HG02678 (cell line): ENCODE measurements at regions not wholly inside any gene's neighbourhood (a gene's known extent, or its start where the extent isn't known, plus 50 kb on each side); places are given as distances from the start of the nearest gene placed in this dataset.
"Not testable (repeated sequence)": the region's sequence is repeated elsewhere in the genome, so short reads cannot be mapped to it uniquely, and the experiment has no call there.

Experiments
- ATAC-seq: cut with Tn5 transposase; IDR thresholded peaks from one replicate; pipeline ENCODE4 v1.9.1; 2021; ENCODE audit warnings: mild to moderate bottlenecking, moderate library complexity; ENCODE audit not compliant: unreplicated experiment

DNA sequence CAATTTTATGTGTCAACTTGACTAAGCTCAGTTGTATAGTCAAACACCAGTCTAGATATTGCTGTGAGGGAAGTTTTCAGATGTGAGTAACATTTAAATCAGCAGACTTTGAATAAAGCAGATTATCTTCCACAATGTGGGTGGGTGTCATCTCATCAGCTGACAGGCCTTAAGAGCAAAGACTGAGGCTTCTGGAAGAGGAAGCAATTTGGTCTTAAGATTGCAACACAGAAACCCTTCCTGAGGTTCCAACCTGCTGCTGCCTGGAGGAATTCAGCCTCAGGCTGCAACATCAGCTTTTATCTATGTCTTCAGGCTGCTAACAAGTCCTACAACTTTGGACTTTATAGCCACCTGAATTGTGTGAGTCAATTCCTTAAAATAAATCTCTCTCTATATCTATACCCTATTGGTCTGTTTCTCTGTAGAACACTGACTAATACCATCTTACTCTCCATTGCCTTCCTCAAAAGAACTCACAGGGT, 277.2 kb upstream of the PLET1 start:
- no peak for ATAC-seq

DNA sequence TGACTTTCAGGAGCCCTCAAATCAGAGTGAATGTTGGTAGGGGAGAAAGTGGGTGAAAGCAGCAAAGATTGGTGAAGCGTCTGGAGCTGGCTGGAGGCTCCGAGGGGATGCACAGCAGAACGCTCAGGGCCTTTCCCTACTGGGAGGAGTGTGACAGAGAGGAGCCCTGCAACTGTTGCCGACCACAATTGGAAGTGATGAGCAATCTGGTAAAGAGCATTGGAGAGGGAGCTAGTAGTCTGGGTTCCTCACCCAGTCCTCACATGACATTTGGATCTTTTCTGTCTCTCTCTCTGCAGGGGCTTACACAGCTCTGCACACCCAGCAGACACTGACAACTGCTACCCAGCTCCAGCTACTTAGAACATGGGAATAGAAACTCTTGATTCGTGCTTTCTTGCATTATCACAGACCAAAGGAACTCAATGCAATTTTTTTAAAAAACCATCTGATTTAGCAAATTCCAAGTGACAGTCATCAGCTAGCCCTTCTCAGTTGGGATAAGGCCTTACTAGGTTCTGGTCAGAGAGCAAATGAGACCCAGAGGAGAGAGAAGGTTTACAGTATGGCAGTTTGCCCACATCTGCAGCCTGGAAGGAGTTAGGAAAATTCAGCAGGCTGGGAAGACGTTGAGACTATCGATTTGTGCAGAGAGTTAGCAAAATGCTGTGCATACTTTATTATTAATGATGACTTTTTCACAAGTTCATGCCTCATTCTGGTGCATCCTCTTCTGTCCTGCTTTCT, 278.0 kb upstream of the PLET1 start:
- no peak for ATAC-seq

DNA sequence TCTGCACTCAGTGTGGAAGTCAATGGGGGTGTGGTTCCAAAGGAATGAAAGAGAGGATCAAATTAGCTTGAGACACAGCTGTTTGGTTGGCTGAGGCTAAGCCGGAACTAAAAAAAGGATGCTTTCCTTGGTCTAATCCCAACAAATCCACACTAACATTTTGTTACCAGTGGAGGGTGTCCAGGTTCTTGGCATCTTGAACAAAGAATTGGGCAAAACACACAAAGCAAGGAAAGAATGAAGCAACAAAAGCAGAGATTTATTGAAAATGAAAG, 278.6 kb upstream of the PLET1 start:
- not testable (repeated sequence) for ATAC-seq

DNA sequence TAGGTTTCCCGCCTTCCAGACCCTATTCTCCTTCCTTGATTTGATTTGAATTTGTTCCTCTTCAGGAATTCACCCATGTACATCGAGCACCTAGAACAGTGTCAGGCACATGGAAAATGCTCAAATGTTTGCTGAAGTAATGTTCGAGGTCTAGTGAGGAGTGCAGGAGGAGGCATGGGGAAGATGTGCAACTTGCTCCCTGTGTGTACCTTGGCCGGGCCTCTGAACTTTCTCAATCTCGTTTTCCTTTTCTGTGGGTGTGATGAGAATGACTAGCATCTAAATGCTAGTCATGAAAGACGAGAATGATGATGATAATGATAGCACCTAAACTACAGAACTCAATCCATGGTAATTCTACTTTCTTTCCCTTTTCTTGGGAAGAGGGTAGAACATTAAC, 279.1 kb upstream of the PLET1 start:
- no peak for ATAC-seq

DNA sequence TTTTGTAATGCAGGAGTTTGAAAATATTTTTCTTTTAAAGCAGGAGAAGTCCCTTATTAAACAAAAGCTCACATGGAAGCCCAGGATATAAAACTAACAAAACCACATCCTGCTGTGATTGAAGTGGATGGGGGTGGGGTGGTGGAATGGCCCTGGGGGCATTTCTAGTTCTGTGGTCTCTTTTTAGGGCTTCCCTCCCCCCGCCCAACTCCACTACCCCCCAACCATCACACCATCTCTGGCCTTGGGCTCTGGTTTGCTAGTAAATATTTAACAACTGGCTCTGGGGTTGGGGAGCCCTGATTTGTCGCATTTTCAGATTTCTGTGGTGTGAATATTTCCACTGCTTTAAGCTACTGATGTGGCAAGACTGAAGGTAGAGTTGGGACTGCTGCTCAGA, 279.6 kb upstream of the PLET1 start:
- no peak for ATAC-seq

DNA sequence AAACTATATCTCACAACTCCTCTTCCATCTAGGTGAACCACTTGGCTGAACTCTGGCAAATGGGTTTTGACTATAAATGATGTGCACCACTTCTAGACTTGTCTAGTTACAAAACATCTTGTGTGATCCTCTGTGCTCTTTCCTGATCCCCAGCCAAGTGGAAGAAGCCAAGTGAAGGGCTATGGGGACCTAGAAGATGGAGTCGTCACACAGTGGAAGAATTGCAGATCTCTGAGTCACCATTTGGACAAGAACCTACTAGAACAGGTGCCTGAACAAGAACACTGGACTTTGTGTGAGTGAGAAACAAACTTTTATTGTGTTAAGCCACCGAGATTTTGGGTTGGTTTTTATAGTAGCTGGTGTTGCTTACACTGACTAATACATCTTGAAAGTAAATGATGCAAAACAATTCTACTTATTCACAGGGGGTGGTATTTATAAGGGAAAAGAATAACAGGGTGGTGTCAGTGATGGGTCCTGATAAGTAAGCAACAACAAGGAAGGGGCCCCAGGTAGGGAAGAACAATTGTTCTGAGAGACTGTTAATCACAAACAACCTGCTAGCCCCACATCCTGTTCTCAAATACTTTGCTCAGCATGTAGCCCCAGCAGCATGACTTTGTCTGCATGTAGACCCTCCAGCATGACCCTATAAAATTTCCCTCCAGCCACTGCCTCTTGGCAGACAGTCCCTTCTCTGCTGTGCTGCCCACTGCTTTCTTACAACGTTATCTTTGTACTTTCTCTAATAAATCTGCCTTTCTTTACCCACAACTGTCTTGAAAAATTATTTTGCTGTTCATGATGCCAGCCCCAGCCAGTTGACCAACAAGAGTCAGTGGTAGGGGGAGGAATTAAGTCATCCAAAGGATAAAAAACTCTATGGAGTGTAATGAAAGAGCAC, 280.7 kb upstream of the PLET1 start:
- no peak for ATAC-seq

DNA sequence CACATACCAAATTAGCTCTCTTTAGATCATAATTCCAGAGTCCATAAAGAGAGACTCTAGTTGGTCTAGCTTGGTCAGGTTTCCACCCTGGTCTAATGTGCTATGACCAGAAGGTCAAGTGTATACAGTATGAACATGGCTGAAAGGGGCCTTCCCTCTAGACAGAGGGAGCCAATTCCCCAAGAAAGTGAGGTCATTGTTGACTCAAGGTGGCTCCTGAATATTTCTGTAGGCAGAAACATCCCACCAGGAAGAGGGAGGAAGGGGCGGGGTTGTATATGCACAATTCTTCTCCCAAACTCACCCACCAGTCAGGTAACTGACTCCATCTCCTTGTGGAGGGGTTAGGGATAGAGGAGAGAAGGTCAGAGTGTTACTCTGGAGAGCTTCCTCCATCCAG, 281.8 kb upstream of the PLET1 start:
- ATAC-seq = no peak

DNA sequence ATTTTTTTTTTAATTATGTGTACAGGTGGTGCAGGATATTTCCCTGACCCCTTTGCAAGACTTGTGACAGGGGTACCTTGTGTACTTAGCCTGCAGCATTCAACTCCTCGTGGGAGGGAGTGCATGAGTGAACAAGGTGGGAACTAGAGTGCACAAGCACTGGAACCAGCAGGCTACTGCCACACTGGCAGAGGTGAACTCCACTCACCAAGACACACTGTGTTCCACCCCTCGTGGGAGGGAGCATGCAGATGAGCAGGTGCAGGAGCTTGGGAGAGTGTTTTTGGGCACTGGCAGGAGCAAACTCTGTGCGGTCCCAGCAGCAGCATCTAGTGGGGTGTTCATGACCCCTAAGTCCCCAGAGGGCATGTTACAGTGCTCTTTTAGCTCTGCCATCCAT, 282.7 kb upstream of the PLET1 start:
- ATAC-seq = no peak

DNA sequence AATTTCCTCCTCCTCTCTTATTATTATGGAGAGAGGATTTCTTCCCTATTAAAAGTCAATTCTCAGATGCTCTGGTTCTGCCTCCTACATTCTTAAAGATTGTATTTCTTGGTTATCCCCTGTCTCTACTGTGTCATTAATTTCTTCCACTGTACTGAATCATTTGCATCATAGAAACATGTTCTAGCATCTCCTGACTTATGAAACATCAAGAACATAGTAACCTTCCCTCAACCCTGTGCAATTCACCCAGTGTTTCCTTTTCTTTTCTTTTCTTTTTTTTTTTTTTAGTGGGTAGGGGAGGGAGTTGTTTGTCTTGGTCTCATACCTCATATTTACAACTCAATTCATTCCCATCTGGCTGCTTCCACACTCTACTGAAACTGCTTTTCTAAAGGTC, 288.0 kb upstream of the PLET1 start:
- no peak for ATAC-seq

DNA sequence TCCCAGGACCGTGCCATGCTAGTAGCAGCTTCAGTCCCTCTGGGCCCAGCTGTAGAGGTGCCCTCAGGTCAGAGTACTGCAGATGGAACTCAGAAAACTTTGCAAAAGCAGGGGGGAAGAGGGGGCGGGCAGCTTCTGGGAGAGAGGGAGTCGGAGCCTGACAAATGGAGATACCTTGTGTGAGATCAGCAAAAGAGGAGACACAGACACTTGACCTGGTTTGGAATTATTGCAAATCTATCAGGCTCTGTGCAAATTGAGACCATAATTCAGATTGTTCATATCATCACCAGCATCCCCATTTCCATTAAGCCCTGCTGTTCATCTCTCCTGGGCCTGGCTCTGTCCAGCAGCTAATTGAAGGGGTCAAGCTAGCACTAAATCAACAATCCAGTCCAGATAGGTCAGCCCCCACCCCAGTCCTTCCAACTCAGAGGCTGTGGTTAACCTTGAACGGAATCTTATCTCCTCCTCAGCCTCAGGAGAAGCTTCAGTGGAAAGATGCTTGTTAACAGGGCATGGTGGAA, 292.6 kb upstream of the PLET1 start:
- ATAC-seq = no peak

DNA sequence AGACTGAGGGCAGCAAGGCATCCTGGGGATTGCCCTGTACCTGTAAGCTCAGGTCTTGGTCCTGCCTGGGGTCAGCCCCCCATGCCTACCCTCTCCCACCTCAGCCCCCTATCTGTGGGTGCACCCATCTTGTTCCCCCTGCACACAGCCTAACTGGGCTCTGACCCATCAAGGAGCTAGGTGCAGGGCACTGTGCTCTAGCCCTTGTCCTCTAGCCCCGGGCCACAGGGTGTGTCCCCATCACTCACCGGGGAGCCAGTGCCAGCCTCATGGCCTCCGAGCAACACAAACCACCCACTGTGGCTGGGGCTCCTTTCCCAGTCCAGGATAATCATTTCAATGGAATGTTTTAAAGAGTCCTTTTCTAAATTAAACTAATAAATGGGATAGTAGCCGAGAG, 293.9 kb upstream of the PLET1 start:
- ATAC-seq = no peak

DNA sequence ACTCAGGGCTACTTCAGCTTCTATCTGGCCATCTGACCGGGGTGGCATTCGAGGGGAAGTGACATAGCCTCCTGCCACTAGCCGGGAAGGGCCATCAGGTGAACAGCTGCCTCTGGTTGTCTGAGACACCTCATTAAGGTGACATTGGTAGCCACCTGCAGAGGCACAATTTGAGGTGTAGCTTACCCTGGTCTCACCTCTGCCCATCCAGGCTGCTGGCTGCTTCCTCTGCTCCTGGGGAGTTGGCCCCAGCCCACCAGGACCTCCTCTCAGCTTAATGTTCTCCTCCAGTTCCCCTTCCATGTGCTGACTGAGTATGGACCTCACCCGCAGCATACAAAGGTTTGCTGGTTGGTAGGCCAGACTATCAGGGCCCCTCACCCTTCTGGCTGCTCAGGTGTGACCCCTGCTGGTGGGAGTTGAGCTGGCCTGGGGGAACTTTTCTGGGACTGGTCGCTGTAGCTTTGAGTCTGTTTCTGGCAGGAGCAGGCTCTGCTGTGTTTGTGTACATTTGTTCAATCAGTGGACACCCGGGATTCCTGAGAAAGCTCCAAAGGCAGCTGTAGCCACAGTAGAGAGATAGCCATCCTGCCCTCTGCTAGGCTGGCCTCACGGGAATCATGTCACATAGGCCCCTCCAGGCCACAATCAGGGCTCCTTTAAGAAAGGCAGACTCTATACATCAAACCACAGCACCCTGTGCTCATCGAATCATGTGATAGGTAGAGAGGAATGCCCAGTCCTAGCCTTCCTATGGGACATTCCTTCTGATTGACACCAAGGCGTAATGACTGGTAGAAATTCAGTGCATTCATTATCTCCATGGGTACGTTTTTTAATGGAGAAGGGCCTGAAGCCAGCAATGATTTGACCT, 295.1 kb upstream of the PLET1 start:
- ATAC-seq = no peak

DNA sequence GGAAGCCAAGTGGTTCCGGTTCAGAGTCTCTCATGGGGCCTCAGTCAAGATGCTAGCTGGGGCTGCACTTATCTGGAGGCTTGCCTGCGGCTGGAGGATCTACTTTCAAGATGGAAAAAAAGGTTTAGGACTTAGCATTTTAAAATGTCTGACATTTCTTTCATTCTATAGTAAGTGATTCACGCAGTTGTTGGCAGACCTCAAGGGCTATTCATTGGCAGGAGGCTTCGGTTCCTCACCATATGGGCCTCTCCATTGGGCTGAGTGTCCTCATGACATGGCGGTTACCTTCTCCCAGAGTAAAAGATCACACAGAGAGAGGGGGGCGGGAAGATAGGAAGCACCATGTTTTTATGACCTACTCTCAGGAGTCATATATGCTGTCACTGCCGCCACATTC, 298.0 kb upstream of the PLET1 start:
- no peak for ATAC-seq

DNA sequence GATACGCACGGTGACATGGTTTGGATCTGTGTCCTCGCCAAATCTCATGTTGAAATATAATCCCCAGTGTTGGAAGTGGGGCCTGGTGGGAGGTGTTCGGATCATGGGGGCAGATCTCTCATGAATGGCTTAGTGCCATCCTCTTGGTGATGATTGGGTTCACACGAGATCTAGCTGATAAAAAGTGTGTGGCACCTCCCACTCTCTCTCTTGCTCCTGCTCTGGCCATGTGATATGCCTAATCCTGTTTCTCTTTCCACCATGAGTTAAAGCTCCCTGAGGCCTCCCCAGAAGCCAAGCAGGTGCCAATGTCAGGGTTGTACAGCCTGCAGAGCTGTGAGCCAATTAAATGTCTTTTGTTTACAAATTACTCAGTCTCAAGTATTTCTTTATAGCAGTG, 303.1 kb upstream of the PLET1 start:
- ATAC-seq = no peak

DNA sequence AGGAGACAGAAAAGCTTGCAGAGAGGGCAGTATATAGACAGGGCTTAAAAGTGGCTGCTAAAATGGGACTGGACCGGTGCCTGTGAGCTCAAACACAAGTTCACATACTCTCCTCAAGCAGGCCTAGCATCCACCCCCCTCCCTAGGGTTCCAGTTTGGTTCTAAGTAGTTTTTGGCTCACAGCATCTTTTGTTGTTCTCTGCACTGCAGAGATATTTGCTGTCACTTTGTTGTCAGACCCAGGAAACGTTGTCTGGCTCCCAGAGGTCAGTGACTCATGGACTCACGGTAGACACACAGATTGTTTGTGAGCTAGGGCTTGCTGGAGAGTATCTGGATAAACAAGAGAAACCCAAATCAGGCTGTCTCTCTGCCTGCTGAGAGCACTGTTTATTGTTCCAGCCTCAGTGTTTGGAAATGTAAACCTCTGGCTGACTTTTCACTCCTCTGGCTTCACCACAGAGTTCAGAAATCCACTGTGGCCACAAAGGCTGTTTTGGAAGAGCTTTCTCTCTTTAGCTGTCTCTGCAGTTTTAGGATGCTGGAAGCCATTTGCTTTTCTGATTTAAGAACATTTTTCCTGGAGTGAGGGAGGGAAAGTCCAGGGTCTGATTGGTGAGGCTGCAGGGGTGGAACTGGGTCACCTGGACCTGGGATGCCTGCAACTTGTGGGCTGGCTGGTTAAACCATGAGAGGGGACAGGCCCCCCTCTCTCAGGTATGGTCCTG, 303.7 kb upstream of the PLET1 start:
- ATAC-seq = no peak

DNA sequence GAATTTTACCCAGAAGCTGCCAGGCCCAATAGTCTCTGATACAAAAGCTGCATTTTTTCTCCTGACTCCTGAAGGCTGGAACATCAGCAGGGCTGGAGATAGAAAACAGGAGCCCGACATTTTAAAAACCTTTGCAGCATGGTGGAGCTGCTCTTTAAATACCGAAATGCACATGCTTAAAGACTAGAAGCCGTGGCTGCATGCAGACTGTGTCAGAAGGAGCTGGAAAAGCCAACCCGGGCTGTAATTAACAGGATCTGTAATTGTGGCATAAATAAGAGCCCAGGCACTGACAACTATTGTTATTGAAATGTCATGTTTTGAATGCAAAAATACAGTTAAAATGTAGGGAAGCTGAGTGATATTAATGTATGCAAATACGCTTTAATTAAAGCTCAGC, 304.9 kb upstream of the PLET1 start:
- ATAC-seq = no peak

DNA sequence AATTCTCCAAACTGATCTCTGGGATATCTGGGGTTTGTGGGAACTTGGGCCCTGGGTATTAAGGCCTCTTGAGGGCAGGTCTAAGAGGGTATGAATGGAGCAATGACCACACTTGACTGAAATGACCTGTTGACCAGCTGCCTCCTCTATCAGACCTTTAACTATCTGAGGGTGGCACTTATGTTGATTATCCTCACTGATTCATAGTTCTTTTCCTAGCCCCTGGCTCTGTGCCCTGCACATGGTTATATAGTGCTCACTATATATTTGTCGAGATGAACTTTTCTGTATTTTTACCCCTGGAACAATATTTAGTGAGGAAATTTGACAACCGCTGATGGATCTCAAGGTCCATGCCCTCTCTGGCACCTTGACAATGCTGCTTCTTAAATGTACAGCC, 305.5 kb upstream of the PLET1 start:
- ATAC-seq = no peak

DNA sequence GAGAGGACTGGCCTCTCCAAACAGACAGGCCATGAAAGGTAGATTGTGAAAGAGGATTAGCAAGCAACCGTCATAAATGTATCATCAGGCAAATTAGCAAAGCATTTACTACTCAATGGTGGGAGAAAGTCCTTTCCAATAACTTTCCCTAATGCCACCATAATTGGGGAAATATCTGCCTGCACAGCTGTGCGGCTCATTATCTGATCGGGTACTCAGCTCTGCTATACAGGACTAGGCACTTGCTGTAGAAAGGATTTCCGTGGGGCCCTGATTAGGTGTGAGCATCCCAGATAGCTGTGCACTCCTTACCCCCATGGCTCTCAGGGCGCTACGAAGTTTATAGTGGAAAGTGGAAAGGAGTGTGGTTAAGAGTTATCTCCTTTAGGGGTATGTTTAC, 309.7 kb upstream of the PLET1 start:
- no peak for ATAC-seq

DNA sequence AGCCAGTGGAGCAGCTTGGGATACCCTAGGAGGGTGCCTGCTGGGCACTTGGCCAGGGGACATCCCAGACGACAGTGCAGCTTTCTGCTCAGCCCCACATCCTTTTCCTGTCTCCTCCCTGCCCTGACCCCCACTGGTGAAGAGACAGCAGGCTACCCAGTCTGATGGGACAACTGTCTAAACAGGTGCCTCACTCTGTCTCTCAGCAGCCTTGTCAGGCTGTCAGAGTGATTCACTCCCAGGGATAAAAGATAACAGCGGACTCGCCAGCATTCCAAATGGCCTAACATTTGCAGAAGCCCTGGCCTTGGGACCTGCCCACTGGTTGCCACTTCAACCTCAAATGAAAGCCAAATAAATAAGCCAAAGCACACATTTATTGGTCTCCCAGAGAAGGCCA, 318.6 kb upstream of the PLET1 start:
- no peak for ATAC-seq

DNA sequence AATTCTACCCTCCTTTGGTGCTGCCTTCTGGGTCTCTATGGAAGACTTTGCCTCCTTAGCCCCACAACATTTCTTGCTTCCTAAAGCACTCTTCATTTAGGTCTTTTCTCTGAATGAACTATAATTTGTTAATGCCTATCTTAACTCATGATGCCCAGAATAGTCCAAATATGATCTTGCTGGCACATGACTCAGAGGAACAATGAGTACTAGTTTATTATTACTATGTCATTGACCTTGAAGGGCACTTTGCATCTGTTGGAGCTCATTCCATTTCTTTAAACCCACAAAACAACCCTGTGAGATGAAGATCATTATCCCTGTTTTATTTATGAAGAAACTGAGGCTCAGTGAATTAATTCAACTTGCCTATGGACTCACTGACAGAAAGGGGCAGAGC, 320.2 kb upstream of the PLET1 start:
- no peak for ATAC-seq

DNA sequence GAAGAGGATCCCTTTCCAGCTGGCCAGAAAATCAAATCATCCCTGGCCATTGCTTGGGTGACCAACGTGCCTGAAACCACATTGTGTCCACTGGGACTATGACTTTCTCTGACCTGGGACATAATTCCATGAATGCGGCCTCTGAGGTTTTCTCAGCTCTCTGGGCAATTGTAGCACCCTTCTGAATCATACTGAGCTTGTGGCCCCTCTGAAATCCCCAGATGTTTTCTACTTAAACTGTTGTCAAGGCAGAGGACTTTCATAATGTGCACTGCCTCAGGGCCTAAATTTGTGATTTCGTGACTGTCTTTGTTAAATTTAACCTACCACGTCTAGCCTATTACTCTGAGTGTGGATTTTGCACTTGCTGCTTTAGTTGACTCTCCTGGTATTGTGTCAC, 321.1 kb upstream of the PLET1 start:
- ATAC-seq = no peak
